NCI-H1092 treated with DMSO at 0.1 percent for 48 hours (cell line): ENCODE measurements at regions not wholly inside any gene's neighbourhood (a gene's known extent, or its start where the extent isn't known, plus 50 kb on each side); places are given as distances from the start of the nearest gene placed in this dataset.

ENCODE experiments used
- DNase-seq: peaks from one replicate; lab custom pipeline; 2025; lab: John Stamatoyannopoulos, UW

GRCh38 chr14:99080306-99080705 is 191.7 kb downstream of the BCL11B start:
- no peak for DNase-seq

- DNase-seq: no peak
Measured at GRCh38 chr14:99081156-99081765, 190.7 kb downstream of the BCL11B start.

GRCh38 chr14:99081880-99082279 is 190.1 kb downstream of the BCL11B start:
- no peak for DNase-seq

- no peak for DNase-seq
Measured at GRCh38 chr14:99093532-99094517, 178.2 kb downstream of the BCL11B start.

GRCh38 chr14:99094901-99095300 is 177.1 kb downstream of the BCL11B start:
- DNase-seq: no peak

- no peak for DNase-seq
Measured at GRCh38 chr14:99095369-99095768, 176.6 kb downstream of the BCL11B start.

GRCh38 chr14:99098199-99098598 is 173.8 kb downstream of the BCL11B start:
- no peak for DNase-seq

- no peak for DNase-seq
Measured at GRCh38 chr14:99099051-99099787, 172.8 kb downstream of the BCL11B start.

- no peak for DNase-seq
Measured at GRCh38 chr14:99100497-99101270, 171.3 kb downstream of the BCL11B start.

- no peak for DNase-seq
Measured at GRCh38 chr14:99101855-99102461, 170.0 kb downstream of the BCL11B start.

- DNase-seq: no peak
Measured at GRCh38 chr14:99116741-99117295, 155.2 kb downstream of the BCL11B start.

GRCh38 chr14:99117671-99118045 is 154.3 kb downstream of the BCL11B start:
- DNase-seq: no peak

- DNase-seq: peak; percentile 56
Measured at GRCh38 chr14:99118046-99118721, 153.8 kb downstream of the BCL11B start.

GRCh38 chr14:99118946-99119345 is 153.1 kb downstream of the BCL11B start:
- DNase-seq: no peak
